ENCODE measurements at regions not wholly inside any gene's neighbourhood (a gene's known extent, or its start where the extent isn't known, plus 50 kb on each side); places are given as distances from the start of the nearest gene placed in this dataset.

GRCh38 chr17:22464041-22464440 lies 771.7 kb downstream of the KCNJ18 start:
- H3K9me3 Mint-ChIP-seq: peaks cover 29% of the 10 kb centered on the region
- no peak overlapping the region for H3K4me3 Mint-ChIP-seq
- no peaks in the 10 kb centered on the region for H3K4me1 Mint-ChIP-seq
- H3K36me3 Mint-ChIP-seq (ENCODE audit: low read depth): peaks cover 12% of the 10 kb centered on the region
- no peak for TF ChIP-seq CTCF (conservative IDR thresholded peaks at IDR 0.05)
- no peak for DNase-seq (ENCODE audit: low read depth, low spot score)
- no peak overlapping the region for H3K27ac Mint-ChIP-seq (ENCODE audit: unreplicated experiment)
- H3K27me3 Mint-ChIP-seq (ENCODE audit: low read depth): no peaks in the 10 kb centered on the region

GRCh38 chr17:22467720-22468119 lies 775.4 kb downstream of the KCNJ18 start:
- no peak for TF ChIP-seq CTCF (conservative IDR thresholded peaks at IDR 0.05)
- Mint-ChIP-seq H3K36me3 (ENCODE audit: low read depth) (peaks cover 12% of the 10 kb centered on the region), H3K27ac (ENCODE audit: unreplicated experiment) (no peak overlapping the region), H3K4me1 (no peaks in the 10 kb centered on the region), H3K9me3 (peaks cover 30% of the 10 kb centered on the region), H3K4me3 (no peak overlapping the region), H3K27me3 (ENCODE audit: low read depth) (no peaks in the 10 kb centered on the region)
- no peak for DNase-seq (ENCODE audit: low read depth, low spot score)

DNA sequence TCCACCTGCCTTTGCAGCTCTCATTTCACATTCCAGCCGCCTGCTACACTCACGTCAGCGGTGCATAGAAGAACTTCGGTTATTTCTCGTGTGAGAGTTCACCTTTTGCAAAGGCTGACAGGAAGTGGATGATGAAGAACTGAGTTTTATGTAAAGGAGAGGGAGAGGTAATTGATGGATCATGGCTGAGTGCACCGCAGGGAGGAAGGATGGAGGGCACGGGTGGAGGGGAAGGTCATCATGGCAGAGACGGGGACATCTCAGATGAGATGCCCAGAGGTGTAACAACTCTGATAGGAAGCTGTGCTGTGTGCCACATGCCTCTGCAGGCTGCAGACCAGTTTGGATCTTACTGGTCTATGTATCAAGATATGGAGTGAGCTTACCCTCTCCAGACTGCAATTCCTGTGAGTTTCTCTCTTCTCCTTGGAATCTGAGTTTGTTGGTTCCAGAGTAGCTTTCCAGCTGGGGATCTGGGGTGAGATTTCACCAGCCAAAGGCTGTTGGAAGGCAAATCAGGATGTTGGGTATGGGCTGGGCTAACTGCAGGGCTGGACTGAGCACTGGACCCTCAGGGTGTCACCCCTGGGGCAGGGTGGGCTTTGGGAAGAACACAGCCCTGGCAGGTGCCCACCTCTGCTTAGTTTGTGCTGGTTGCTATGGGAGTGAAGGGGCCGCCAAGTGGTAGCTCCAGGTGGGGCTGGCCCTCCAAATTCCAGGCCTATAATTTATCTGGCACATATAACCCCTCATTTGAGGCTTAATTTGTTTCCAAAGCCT lies 777.0 kb downstream of the KCNJ18 start:
- H3K4me3 Mint-ChIP-seq: no peak overlapping the region
- H3K9me3 Mint-ChIP-seq: peaks cover 20% of the 10 kb centered on the region
- no peak for TF ChIP-seq CTCF (conservative IDR thresholded peaks at IDR 0.05)
- H3K27ac Mint-ChIP-seq (ENCODE audit: unreplicated experiment): no peak overlapping the region
- no peaks in the 10 kb centered on the region for H3K4me1 Mint-ChIP-seq
- H3K36me3 Mint-ChIP-seq (ENCODE audit: low read depth): peaks cover 6% of the 10 kb centered on the region
- H3K27me3 Mint-ChIP-seq (ENCODE audit: low read depth): no peaks in the 10 kb centered on the region
- no peak for DNase-seq (ENCODE audit: low read depth, low spot score)

DNA sequence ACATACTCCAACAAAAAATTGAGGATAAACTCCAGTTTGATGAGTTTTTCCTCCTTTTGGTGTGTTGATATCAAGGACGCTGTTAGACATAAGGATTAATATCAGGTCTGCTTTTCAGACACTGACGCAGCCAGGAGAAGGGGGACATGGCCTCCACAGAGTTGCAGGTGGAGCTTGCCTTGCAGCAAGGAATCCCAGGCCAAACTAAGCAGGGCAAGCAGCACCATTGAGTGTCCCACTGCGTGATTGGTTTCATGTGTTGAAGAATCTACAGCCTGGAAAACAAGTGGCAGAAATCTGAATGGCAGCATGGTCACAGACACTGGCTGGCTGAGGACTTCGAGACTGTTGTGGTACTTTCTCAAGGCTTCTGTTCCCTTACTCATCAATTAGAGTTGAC lies 777.6 kb downstream of the KCNJ18 start:
- no peak for DNase-seq (ENCODE audit: low read depth, low spot score)
- Mint-ChIP-seq H3K27ac (ENCODE audit: unreplicated experiment) (no peak overlapping the region), H3K36me3 (ENCODE audit: low read depth) (peaks cover 6% of the 10 kb centered on the region), H3K9me3 (peaks cover 17% of the 10 kb centered on the region), H3K4me3 (no peak overlapping the region), H3K4me1 (no peaks in the 10 kb centered on the region), H3K27me3 (ENCODE audit: low read depth) (no peaks in the 10 kb centered on the region)
- TF ChIP-seq CTCF (conservative IDR thresholded peaks at IDR 0.05): no peak

DNA sequence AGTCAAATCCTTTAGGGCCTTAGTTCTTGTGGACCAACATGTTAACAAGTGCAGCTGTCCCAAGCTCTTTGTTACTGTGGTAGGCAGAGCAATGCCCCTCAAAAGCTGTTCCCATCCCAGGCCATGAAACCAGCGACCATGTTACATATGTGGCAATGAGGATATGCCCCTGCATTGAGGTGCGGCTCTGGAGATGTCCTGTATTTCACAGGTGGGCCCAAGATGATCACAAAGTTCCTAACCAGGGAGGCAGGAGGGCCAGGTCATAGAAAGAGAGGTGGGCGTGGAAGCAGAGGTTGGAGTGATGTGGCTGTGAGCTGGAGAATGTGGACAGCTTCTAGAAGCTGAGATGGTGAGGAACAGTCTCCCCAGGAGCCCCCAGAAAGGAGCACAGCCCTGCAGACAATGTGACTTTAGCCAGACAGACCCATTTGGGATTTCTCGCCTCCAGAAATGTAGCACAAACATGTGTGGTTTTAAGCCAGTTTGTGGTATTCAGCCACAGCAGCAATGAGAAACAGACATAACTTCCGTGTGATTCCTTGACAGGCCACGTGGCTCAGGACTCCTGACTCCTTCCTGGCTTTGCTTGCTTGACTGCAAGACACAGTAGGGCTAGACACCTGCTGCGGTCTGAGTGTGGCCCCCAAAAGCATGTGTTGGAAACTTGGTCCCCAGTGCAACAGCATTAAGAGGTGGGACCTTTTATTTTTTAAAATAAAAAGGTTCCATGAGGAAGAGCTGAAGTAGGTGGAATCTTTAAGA lies 778.3 kb downstream of the KCNJ18 start:
- Mint-ChIP-seq H3K36me3 (ENCODE audit: low read depth) (peaks cover 6% of the 10 kb centered on the region), H3K4me3 (no peak overlapping the region), H3K4me1 (no peaks in the 10 kb centered on the region), H3K27me3 (ENCODE audit: low read depth) (no peaks in the 10 kb centered on the region), H3K27ac (ENCODE audit: unreplicated experiment) (no peak overlapping the region), H3K9me3 (peaks cover 15% of the 10 kb centered on the region)
- DNase-seq (ENCODE audit: low read depth, low spot score): no peak
- no peak for TF ChIP-seq CTCF (conservative IDR thresholded peaks at IDR 0.05)

All from neural crest cell (in vitro differentiated cells).